GM10266 (cell line): ENCODE measurements at regions not wholly inside any gene's neighbourhood (a gene's known extent, or its start where the extent isn't known, plus 50 kb on each side); places are given as distances from the start of the nearest gene placed in this dataset.
"Not testable (repeated sequence)": the region's sequence is repeated elsewhere in the genome, so short reads cannot be mapped to it uniquely, and the experiment has no call there.

Source experiments
- DNase-seq: peaks from one replicate; pipeline ENCODE4 v3.0.0; 2012; ENCODE audit errors: extremely low spot score

- not testable (repeated sequence) for DNase-seq
These were observed 61.0 kb downstream of the SPDYE17 start for GRCh38 chr7:76971201-76971600.

- DNase-seq, result not testable (repeated sequence)
These were observed 62.3 kb downstream of the SPDYE17 start for GRCh38 chr7:76969892-76970291.

GRCh38 chr7:76965731-76966548 is 66.2 kb downstream of the SPDYE17 start:
- DNase-seq, result not testable (repeated sequence)

GRCh38 chr7:76964050-76964449 is 68.1 kb downstream of the SPDYE17 start:
- not testable (repeated sequence) for DNase-seq

GRCh38 chr7:76963061-76963460 is 69.1 kb downstream of the SPDYE17 start:
- not testable (repeated sequence) for DNase-seq

GRCh38 chr7:76960400-76960986 is 71.7 kb downstream of the SPDYE17 start:
- DNase-seq, result not testable (repeated sequence)

- not testable (repeated sequence) for DNase-seq
These were observed 72.4 kb downstream of the SPDYE17 start for GRCh38 chr7:76959573-76960399.

GRCh38 chr7:76956531-76956930 is 75.6 kb downstream of the SPDYE17 start:
- DNase-seq, result not testable (repeated sequence)

- DNase-seq, result not testable (repeated sequence)
These were observed 77.0 kb downstream of the SPDYE17 start for GRCh38 chr7:76955124-76955523.

GRCh38 chr7:76944603-76945002 is 87.6 kb downstream of the SPDYE17 start:
- DNase-seq, result peak; percentile 4

GRCh38 chr7:76941809-76942765 is 90.1 kb downstream of the SPDYE17 start:
- not testable (repeated sequence) for DNase-seq

GRCh38 chr7:76937781-76938180 is 94.4 kb downstream of the SPDYE17 start:
- DNase-seq, result not testable (repeated sequence)

GRCh38 chr7:76937330-76937729 is 94.8 kb downstream of the SPDYE17 start:
- not testable (repeated sequence) for DNase-seq

- not testable (repeated sequence) for DNase-seq
These were observed 95.8 kb downstream of the SPDYE17 start for GRCh38 chr7:76936346-76936745.

GRCh38 chr7:76934711-76935110 is 97.5 kb downstream of the SPDYE17 start:
- DNase-seq, result not testable (repeated sequence)

- DNase-seq, result not testable (repeated sequence)
These were observed 99.2 kb downstream of the SPDYE17 start for GRCh38 chr7:76932957-76933356.

- DNase-seq, result not testable (repeated sequence)
These were observed 100.7 kb downstream of the SPDYE17 start for GRCh38 chr7:76931441-76931840.

- not testable (repeated sequence) for DNase-seq
These were observed 101.7 kb downstream of the SPDYE17 start for GRCh38 chr7:76930416-76930815.

GRCh38 chr7:76928751-76929150 is 103.4 kb downstream of the SPDYE17 start:
- not testable (repeated sequence) for DNase-seq

GRCh38 chr7:76927741-76928393 is 104.3 kb downstream of the SPDYE17 start:
- DNase-seq, result not testable (repeated sequence)
